Right ventricle myocardium inferior (tissue), 1 donor: ENCODE measurements at regions not wholly inside any gene's neighbourhood (a gene's known extent, or its start where the extent isn't known, plus 50 kb on each side); places are given as distances from the start of the nearest gene placed in this dataset.

Experiments used
- ATAC-seq: fragments of 200-7000 bp; cut with Tn5 transposase; one replicate; pipeline ENCODE4 v1.9.1; 2020; ENCODE audit warnings: mild to moderate bottlenecking, moderate library complexity
- DNase-seq: peaks from one replicate; pipeline ENCODE4 v3.0.0; 2021; ENCODE audit errors: missing footprints
- intact Hi-C: fragments of 100-400 bp; cut with DNase I; formaldehyde crosslinking; loops from one replicate; pipeline ENCODE4 v1.11.0; 2022
- donor health status: DM: no; HTN: yes; CAD: no; lungs with severe emphysema.

DNA sequence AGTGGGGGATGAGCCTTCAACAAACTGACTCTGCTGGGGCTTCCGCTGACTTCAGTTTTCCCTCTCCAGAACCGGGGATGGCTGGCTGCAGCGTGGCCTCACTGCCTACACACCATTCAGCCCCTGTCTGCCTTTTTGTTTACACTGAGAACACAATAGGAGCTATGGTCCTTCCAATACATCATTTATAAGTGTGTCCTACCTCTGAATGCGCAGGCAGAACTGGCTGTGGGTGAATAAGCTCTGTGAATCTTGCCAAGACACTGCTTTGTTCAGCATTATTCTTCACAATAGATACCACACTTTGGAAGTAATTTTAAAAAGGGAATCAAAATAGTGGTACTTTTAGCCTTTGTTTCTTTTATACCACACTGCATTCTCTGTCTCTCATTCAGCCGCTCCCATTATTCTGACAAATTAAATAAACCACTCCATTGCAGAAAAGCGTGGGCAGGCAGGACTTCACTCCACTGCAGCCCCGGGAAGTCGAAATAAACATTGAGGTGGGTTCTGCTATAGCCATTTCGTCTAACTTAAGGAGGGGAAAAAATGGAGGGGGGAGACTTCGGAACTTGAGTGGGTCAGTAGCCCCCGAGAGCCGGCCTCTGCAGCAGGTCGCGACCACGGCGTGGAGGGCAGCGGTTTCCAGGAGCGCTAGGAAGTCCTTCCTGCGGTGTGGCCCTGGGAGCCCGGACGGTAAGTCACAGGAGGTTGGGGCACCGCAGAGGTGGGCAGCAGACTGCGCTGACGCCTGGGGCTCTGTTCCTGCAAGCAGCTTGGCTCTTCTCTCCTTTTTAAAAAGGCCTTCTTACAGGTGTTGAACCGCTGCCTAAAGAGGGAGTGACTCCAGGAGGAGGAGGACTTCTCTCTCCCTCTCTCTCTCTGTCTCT, 94.8 kb upstream of the SOX1 start:
- intact Hi-C loops, result no loop called here
- DNase-seq, result no peak
- no peak for ATAC-seq

DNA sequence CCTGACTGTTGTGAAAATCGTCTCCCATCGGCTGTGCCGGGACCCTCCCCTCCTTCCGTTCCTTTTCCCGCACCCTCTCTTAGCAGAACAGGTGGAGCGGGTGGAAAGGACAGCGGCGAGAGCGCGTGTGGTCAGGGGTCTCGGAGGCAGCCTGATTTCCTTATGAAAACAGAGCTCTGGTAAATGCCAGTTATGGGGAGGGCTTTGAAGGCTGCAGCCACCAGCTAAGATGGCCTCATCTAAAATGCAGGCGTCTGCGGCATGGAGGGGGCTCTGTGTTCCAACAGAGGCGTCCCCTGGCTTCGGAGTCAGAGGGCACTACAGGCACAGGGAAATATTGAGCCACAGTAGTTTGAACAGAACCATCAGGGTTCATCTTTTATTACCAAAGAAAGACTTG, 93.8 kb upstream of the SOX1 start:
- intact Hi-C loops, result no loop called here
- no peak for DNase-seq
- ATAC-seq, result no peak

DNA sequence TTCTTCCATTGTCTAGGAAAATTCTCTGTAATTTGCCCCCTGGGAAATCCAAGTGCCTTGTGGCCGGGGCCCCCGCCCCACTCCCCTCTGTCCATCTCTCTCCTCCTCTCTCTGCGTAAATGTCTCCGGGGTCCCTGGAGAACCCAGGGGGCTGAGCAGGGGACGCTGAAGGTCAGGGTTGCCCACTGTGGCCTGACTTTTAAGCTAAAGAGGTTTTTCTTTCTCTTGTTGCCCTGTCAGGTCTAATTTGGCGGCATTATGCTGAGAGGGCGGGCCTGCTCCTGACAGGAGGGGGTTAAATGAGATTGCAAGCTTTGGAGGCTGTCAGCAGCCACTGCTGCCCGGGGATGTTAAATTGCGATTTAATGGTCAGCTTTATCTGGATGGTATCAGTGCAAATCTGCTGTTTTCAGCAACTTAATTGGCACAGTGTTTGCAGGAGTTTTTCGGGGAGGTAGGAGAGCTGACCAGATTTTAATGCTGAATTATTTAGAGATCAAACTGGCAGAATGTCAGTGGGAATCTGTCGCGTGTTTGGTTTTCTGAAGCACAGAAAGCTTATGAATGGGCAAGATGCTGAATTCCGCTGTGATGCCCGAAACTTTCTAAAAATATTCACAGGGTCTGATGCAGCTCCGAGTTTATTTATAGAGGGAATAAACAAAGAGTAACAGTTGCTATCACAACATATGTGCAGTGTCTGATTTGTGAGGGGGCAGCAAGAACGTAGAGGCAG, 93.2 kb upstream of the SOX1 start:
- ATAC-seq (no peak), DNase-seq (no peak)
- intact Hi-C loops, result no loop called here

DNA sequence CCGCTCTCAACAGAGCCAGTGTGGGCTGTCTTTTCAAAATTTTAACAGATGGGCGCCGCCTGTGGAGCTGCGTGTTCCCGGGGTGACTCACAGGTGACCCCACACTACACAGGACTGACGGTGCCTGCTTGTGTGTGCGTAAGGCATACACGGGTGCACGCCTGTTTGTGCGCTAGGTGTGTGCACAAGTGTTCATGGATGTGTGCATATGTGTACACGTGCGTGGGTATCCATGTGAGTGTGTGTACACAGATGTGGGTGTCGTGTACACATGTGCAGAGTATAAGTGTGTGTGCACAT, 92.7 kb upstream of the SOX1 start:
- DNase-seq (no peak), ATAC-seq (no peak)
- intact Hi-C loops, result no loop called here

DNA sequence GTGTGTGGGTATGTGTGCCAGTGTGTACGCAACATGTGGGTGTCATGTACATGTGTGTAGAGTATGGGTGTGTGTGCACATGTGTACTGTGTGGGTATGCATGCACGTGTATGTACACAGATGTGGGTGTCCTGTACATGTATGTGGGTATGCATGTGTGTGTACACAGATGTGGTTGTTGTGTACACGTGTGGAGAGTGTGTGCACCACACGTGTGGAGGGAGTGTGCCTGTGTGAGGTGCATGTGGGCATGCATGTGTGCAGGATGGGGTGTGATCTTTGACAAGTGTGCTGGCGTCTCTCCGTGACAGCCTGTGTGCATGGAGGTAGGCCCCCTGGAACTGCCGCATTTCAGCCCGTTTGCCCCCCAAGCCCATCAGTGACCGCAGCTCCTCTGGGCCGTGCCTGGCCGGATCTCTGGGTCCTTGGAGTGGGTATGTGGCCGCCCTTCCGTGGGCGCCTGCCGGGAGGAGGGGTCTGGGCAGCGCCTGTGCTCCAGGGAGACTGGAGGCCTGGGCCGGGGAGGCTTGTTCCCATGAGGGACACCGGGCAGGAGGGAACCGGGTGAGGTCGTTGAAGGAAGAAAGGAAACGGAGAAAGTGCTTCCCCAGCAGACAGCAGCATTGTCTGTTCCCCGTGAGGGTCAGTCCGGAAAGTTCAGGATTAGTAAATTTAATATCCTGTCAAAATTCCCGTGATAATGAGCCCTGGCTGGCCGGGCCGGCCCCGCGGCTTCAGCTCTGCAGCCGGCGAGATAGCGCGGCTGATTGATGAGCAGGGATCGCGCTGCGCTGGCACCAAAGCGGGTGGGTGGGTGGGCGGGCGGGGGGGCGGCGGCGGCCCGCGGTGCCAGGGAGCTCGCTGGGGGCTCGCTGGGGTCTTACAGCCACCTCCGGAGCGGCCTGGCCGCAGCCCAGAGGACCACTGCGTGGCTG, 91.1 kb upstream of the SOX1 start:
- intact Hi-C loops, result no loop called here
- ATAC-seq, result no peak

DNA sequence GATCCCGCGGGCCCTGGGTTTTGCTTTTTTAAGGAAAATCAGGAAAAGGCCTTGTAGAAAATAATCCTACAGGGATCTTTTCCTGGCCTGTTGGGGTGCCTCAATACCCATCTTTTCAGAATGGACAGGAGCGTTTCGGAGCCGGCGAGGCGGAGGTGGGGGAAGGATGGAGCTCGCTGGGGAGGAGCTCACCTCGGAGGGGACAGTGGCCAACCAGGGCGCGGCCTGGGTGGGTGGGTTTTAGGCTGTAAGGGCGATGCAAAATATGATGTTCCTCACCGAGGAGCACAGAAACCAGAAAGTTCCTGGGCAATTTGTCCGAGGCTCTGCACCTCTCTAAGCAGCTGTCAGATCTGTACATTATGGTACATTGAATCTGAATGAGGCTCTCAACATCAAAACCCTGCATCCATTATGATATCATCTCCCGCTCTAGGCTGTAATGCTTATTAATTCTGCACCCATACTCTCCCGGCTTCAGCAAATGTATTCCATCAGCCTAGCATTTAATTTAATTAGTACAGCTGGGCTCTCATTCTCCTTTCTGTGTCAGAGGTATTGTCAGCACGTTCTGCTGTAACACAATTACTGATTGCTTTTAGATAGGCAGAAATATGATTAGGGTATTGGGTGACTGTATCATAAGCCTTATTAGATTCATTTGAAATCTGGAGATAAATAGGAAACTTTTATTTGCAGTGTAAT, 90.3 kb upstream of the SOX1 start:
- intact Hi-C loops, result no loop called here
- ATAC-seq, result no peak
- DNase-seq, result no peak

More for the DNA sequence above, 91.1 kb upstream of the SOX1 start:
- DNase-seq, result no peak

DNA sequence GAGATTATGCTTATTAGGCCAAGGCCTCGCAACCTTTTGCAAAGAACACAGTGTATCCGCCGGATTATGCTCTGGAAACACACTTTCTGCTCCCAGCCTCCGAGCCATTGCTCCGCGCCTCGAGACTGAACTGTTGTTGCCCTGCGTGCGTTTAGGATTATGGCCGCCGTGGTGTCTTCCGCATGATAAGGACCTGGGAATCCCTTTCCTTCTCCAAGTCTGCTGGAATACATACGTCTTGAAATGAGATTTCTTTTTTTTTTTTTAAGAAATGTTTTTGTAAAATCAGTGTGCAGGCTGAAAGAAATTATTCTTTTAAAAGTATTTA, 89.8 kb upstream of the SOX1 start:
- DNase-seq (no peak), ATAC-seq (no peak)
- intact Hi-C loops, result no loop called here

DNA sequence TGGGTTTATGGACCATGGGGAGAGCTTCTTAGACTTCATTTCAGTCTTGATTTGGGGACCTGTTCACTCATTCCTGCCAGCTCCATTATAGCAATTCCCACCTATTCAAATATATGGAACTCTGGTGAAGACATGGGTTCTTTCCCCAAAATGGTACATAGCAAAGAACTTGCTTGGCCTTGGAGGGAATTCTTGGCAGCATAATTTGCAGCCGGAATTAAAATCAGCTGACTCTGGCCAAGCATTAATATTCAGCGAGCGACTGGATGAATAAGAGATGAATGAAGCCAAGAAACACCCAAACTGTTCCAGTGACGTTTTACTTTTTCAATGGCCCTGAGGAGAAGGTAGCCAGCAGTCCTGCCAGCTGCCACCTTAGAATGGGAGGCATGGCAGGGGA, 88.4 kb upstream of the SOX1 start:
- intact Hi-C loops, result no loop called here
- ATAC-seq (no peak), DNase-seq (no peak)

DNA sequence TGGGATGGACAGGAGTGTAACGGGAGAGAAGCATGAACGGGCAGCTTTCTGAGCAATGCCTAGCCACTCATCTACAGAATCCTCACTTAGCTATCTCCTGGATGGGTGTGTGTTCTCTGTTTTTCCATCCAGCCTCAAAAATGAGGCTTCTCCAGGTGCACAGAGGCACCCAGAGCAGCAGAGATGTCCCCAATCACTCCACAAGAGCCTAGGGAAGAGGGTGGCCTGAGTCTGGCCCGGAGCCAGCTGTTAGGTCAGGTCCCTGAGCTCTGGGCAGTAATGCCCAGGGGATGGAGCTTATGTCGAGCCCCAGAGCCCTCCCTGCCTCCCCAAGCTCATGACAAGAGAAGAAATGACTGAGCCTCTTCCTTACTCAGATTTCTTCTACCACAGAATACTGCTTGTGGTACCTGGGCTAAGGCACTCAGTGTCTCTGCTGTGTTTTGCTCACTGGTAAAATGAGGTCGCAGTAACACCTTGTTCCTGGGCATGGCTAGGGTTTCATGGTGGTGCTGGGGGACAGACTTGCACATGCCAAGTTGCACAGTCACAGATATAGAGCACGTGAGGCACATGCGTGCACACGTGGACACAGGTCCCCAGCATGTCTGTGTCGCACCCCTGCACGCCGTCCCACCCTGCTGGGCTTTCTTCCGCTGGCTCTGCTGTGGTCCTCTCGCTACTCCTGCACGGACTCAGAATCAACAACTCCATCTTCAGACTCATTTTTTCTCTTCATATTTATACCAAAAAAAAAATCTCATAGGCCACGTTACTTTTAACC, 86.6 kb upstream of the SOX1 start:
- intact Hi-C loops, result no loop called here

DNA sequence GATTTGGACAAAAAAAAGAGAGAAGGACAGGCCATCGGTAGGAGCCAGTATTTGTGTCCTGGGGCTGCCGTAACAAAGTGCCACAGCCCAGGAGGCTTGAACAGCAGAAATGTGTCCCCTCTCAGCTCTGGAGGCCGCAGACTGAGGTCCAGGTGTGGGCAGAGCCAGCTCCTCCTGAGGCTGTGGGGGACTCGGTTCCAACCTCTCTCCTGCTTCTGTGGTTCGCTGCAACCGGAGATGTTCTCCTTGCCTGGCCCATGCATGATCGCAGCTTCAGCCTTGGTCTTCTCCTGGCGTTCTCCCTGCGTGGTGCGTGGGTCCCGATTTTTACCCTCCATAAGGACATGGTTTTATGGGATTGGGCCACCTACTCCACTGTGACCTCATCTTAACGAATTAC, 85.9 kb upstream of the SOX1 start:
- no peak for ATAC-seq
- intact Hi-C loops, result no loop called here
- DNase-seq, result no peak

More for the DNA sequence above, 86.6 kb upstream of the SOX1 start:
- ATAC-seq, result no peak
- no peak for DNase-seq

DNA sequence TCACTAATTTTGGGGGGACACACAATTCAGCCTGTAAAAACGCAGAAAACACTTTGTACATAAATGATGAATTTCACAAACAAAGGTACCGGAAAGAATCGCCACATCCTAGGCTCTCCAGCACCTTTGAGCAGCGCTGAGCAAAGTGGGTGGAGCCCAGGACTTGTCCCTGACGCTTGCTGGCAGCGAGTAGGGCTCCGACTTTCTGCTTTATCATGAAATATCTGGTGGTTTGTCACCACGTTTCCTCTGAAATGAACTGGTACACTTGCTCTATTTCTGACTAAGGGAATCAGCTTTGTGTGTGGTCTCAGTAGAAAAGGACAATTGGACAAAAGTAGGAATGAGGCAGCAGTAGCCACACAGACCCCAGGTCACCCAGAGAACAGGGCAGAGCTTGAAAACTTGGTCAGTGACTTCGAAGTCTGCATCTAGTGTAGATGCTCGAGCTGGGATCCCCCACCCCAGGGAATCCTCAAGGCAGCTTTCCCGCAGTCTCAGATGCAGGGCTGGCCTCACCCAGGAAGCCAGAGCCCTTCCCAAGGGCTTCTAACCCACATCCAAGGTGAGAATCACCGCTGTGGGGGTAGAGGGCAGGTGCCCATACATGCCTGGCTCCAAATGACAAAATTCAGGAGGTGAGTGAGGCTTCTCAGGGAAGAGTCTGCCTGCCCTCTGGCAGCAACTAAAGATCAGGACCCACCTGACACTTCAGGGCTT, 85.3 kb upstream of the SOX1 start:
- intact Hi-C loops, result no loop called here
- DNase-seq (no peak), ATAC-seq (no peak)

DNA sequence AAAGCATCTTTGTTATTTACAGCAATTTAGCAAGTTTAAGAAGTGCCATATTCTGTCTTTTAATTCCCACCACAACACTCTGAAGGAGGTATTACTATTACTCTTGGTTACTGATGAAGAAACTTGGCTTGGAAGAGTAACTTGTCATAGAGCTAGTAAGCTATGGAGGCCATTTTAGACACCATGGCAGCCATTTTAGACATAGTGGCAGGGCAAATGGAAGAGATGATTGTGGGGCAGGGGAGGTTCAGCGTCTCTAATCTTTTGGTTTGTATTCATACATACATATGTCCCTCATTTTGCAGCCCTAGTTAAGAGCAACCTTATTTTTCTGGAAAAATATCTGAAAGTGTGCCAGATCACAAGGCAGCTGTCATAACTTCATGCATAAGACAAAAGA, 82.6 kb upstream of the SOX1 start:
- intact Hi-C loops, result no loop called here
- no peak for DNase-seq
- no peak for ATAC-seq

DNA sequence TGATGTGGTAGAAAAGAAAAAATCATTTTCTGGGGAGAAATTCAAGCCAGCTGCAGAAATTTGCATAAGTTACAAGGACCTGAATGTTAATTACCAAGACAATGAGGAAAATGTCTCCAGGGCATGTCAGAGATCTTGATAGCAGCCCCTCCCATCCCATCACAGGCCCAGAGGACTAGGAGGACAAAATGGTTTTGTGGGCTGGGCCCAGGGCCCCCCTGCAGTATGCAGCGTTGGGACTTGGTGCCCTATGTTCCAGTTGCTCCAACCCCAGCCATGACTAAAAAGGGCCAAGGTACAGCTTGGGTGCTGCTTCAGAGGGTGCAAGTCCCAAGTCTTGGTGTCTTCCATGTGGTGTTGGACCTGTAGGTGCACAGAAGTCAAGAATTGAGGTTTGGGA, 76.6 kb upstream of the SOX1 start:
- intact Hi-C loops, result no loop called here

DNA sequence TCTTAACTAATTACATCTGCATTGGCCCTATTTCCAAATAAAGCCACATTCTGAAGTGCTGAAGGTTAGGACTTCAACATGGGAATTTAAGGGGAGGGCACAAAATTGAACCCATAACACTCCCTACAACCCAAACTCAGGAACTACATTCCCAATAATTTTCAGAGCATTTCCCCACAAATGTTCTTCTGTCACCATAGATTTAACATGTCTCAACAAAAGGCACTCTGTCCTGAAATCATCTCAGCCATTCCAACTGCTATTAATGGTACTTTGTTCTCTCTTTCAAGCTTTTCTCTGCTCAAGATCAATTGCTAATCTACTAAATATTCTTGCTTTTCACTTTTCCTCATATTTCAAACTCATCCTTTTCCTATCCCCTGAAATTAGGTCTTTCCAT, 74.0 kb upstream of the SOX1 start:
- DNase-seq (no peak), ATAC-seq (no peak)
- intact Hi-C loops, result no loop called here

More for the DNA sequence above, 76.6 kb upstream of the SOX1 start:
- ATAC-seq (no peak), DNase-seq (no peak)

DNA sequence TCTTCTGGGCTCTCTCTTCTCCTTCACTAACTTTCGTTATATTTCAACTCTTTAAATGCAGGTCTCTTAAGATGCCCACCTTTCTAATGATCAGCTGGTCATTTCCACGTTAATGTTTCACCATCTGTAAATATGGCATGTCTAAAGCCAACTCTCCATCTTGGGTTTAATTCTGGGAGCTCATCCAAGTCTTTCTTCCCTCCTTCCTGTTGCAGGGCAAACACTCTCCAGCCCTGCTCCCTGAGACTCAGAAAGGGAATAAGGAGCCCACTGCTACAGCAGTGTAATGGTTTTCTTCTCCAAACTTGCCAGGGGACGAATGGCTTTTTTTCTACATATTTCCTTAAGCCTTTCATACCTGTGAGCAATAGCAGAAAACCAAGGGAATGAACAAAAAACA, 73.3 kb upstream of the SOX1 start:
- DNase-seq (no peak), ATAC-seq (no peak)
- intact Hi-C loops, result no loop called here

DNA sequence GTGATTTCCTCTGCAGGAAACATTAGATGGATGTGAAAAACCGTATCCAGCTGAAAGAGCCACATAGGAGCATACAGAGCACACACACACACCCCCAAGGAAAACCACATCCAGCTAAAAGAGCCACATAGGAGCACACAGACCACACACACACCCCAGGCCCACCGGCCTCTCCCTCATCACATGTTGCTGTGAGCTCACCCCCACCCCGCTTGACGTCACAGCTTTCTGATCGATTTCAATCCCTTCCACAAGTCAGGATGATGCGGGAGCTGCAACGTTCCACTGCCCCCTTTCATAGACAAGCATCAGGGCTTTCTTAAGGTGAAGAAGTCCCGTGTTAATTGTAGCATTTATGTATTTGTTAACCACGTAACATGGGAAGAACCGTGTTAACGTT, 72.4 kb upstream of the SOX1 start:
- intact Hi-C loops, result no loop called here
- no peak for ATAC-seq
- DNase-seq, result no peak

DNA sequence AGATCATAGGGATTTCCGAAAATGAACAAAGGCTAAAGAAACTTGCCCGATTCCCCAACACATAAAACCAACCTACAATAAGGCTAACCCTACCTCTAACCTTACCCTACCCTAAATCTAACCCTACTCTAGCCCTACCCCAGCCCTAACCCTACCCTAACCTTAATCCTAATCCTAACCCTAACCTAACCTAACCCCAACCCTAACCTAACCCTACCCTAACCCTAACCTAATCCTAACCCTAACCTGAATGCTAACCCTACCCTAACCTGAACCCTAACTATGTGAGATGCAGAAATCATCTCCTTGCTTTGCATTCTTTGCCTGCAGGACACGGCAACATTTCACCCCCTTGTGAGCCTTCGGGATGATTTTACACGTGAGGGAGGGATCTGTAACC, 67.6 kb upstream of the SOX1 start:
- DNase-seq (no peak), ATAC-seq (no peak)
- intact Hi-C loops, result no loop called here

DNA sequence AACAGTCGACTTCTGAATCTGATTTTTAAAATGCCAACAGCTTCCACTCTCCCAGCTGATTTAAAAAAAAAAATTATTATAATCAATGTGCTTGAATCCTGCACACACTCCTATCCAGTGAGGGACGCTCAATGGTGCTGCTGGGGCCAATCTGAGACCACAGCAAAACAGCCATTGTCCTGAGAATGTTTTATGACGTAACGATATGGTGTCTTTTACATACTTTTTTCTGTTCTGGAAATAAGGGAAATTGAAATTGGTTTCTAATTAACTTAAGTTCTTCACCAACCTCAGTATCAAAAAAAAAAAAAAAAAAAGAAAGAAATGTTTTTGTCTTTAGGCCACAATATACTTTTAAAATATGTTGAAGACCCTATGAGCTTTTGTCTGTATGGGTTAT, 66.1 kb upstream of the SOX1 start:
- DNase-seq (no peak), ATAC-seq (no peak)
- intact Hi-C loops, result no loop called here
